DND-41 (cell line): ENCODE measurements at regions not wholly inside any gene's neighbourhood (a gene's known extent, or its start where the extent isn't known, plus 50 kb on each side); places are given as distances from the start of the nearest gene placed in this dataset.

Experiments used
- CTCF ChIP-seq: IDR thresholded peaks from 2 replicates; pipeline ENCODE4 v1.5.1; 2012; ENCODE audit warnings: borderline replicate concordance, low read length, moderate library complexity, mild to moderate bottlenecking; ENCODE audit not compliant: poor library complexity, severe bottlenecking; ENCODE audit errors: extremely low read depth
- EZH2 ChIP-seq: IDR thresholded peaks from 3 replicates; pipeline ENCODE4 v1.6.1; 2012; ENCODE audit warnings: borderline replicate concordance, low read depth, mild to moderate bottlenecking, moderate library complexity, low read length, inconsistent platforms; ENCODE audit not compliant: severe bottlenecking

- TF ChIP-seq CTCF (no peak), EZH2 (no peak)
Measured at GRCh38 chr6:14671261-14671681, 553.7 kb downstream of the CD83 start.
